ENCODE measurements at regions not wholly inside any gene's neighbourhood (a gene's known extent, or its start where the extent isn't known, plus 50 kb on each side); places are given as distances from the start of the nearest gene placed in this dataset.

DNA sequence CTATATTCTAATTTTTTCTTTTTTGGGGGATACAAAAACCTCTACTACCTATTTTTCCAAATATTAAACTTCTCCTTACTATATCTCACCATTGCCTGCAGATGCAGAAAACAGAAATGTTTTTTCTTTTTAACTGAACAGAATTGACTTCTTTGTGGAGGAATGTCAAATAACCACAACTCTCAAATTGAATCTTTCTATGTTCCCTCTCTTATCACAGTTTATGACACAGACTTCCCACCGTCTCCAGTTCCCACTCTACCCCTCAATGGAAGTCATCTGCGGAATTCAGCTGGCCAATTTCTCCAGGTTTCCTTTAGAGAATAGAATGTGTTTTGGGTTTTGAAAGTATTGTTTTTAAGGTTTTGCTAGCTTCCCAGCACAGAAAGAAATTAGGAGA lies 77.0 kb downstream of the NR2F2 start:
- no peaks in the 10 kb centered on the region for H3K36me3 ChIP-seq (replicated peaks)
- no peak overlapping the region for H3K4me3 ChIP-seq (ENCODE audit: low read depth, low read length)
- TF ChIP-seq, protein P1, sequence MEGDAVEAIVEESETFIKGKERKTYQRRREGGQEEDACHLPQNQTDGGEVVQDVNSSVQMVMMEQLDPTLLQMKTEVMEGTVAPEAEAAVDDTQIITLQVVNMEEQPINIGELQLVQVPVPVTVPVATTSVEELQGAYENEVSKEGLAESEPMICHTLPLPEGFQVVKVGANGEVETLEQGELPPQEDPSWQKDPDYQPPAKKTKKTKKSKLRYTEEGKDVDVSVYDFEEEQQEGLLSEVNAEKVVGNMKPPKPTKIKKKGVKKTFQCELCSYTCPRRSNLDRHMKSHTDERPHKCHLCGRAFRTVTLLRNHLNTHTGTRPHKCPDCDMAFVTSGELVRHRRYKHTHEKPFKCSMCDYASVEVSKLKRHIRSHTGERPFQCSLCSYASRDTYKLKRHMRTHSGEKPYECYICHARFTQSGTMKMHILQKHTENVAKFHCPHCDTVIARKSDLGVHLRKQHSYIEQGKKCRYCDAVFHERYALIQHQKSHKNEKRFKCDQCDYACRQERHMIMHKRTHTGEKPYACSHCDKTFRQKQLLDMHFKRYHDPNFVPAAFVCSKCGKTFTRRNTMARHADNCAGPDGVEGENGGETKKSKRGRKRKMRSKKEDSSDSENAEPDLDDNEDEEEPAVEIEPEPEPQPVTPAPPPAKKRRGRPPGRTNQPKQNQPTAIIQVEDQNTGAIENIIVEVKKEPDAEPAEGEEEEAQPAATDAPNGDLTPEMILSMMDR (IDR thresholded peaks at IDR 0.05; ENCODE audit: low read depth, low read length, missing control alignments): no peak
- peaks cover 34% of the 10 kb centered on the region for H3K27me3 ChIP-seq (replicated peaks)
- no peak overlapping the region for H3K27ac ChIP-seq
- no peak for DNase-seq
- in situ Hi-C loops (cut with HindIII; ENCODE audit: low pct_ligation_motif_present, low sequenced_read_pairs): no loop called here

DNA sequence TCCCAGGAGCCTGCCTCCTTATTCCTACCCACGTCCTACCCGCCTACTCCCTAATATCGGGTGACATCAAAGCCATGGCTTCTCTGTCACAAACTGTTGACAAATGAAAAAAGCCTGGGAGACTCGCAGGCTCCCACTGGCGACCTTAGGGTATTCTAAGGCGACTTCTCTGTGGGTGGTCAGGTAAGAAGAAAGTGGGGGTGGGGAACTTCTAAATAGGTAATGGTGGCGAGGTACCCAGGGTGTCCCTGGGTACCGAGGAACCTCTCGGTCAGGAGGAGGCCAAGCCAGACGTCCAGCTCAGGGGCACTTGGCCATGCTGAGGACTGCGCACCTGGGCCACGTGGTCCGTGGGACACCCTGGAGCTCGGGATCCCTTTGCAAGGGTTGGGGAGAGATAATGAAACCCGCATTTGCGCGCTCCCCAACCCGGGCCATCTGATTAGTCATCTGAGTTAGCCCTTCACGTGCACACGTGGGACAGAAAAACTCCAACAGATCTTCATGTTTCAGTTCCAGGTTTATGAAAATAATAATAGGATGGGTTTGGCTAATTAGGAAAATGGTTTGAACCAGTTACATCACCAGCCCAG lies 78.2 kb downstream of the NR2F2 start:
- Histone ChIP-seq H3K27ac (no peak overlapping the region), H3K27me3 (replicated peaks) (peaks cover 34% of the 10 kb centered on the region), H3K4me3 (ENCODE audit: low read depth, low read length) (no peak overlapping the region), H3K36me3 (replicated peaks) (no peaks in the 10 kb centered on the region)
- TF ChIP-seq, protein P1 (IDR thresholded peaks at IDR 0.05; ENCODE audit: low read depth, low read length, missing control alignments): no peak
- DNase-seq: no peak
- in situ Hi-C loops (cut with HindIII; ENCODE audit: low pct_ligation_motif_present, low sequenced_read_pairs): no loop called here

DNA sequence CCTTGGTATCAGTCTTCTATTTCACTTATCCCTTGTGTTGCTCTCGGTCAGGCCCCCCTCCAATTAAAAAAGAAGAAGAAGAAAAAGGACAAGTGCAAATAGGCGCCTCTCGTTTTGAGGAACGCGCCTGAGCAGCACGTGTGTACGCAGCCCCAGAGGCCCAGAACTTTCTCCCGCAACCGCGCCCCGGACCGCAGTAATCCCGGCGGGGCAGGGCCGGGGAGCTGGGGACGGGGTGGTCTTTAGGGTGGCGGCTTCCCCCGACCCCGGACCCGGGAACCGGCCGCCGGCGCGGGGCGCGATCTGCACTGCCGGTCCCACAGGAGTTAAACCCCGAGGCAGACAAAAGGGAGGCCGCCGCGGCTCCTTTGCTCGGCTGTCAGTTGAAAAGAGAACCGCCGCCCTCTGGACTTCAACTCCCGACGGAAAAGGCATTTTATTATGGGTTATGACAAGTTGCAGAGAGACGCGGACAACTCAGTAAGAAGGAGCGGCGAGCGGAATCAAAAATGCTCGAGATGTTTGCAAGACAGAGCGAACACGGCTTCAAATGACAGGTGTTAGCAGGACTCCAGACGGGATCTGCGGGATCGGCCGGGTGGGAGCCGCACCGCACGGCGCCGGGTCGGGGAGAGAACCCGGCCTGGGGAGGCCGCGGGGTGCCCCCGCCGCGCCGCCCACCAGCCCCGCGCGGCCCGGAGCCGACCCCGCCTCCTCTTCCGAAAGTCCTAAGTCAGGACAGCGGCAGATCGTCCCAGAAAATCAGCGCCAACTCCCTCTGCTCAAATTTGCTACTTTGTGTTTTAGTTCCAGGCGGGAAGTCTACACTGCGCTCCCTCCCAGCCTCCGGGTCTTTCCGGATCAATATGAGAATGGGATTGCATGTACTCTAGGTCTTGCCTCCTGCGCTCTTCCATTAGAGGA lies 79.0 kb downstream of the NR2F2 start:
- peak overlapping the region; percentile 27 for H3K4me3 ChIP-seq (ENCODE audit: low read depth, low read length)
- TF ChIP-seq, protein P1 (IDR thresholded peaks at IDR 0.05; ENCODE audit: low read depth, low read length, missing control alignments): no peak
- H3K27ac ChIP-seq: no peak overlapping the region
- in situ Hi-C loops (cut with HindIII; ENCODE audit: low pct_ligation_motif_present, low sequenced_read_pairs): no loop called here
- no peaks in the 10 kb centered on the region for H3K36me3 ChIP-seq (replicated peaks)
- peaks cover 34% of the 10 kb centered on the region for H3K27me3 ChIP-seq (replicated peaks)
- DNase-seq: peak; percentile 5

DNA sequence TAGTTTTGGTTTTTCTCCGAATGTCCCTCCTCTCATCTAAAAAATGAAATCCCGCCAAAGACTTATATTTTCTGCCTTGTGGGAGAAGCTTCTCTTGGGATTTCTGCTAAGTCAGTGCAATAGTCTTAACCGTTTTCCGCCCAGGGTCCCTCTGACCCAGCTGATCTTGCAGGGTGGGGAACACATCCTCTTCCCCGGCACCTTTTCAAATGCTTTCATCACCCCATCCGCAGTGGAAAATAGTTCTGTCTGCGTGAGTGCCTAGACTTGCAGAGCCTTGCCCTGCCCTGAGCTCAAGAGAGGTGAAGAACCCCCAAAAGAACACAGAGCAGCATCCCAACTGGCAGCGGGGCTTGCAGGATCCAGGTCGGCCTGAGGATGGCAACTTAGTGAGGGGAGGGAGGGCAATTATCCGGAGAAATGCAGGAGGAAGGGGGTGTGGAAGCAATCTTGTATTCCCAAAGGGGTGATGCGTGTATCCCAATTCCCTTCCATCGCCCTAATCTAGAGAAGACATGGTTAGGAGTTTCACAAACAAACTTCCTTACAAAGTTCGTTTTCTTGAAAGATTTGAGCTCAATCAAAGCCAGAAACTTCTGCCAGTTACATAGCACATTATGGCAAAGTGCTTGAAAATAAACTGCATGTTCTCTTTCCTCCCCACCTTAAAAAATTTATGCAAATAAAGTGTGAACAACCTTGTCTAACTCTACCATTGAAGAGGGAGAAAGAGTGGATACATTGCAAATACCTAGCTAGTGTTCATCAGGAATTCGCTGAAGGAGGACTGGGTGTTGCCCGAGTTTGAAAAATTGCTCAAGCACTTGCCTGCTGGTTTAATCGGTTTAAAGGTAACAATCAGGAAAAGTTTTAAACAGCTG lies 79.9 kb downstream of the NR2F2 start:
- peaks cover 37% of the 10 kb centered on the region for H3K27me3 ChIP-seq (replicated peaks)
- no peak overlapping the region for H3K27ac ChIP-seq
- TF ChIP-seq, protein P1 (IDR thresholded peaks at IDR 0.05; ENCODE audit: low read depth, low read length, missing control alignments): no peak
- in situ Hi-C loops (cut with HindIII; ENCODE audit: low pct_ligation_motif_present, low sequenced_read_pairs): no loop called here
- H3K36me3 ChIP-seq (replicated peaks): no peaks in the 10 kb centered on the region
- no peak overlapping the region for H3K4me3 ChIP-seq (ENCODE audit: low read depth, low read length)
- no peak for DNase-seq

DNA sequence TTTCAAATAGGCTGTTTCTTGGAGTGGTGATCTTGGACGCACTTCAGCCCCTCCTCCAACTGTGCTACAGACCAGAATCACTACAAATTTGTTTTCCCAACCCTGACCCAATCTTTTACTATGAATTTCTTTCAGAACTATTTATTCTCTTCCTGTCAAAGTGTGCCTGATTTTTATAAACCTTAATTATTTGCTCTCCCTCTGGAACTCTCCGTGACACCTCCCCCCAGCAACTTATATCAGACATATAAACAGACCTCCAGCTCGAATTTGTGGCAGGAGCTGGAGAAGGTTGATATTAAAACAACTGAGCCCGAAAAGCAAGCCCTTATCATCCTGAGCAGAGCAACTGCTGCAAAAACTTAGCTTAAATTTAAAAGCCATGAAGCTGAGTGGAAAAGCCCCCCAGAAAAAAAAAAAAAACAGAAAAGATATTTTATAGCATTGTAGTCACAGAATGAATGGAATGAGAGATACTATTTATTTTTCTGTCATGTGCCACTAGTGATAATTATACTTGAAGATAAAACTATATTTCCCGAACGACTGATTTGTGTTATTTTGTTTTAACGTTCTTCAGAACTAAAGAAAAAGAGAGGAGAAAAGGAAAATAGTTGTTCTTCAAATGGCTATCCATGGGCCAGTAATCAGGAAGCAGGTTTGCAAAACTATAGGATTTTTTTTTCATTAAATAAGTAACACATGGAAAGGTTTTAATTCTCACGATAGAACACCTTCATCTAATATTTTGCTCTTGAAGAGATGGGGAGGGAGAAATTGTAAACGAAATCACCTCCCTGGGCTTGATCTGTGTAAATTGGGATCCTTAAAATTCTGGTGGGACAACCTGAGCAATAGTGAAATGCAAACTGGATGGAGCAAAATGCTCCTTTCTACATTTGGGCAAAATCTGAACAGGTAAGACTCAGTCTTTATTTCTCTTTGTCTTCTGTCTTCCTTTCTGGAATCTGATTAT lies 80.8 kb downstream of the NR2F2 start:
- peaks cover 45% of the 10 kb centered on the region for H3K27me3 ChIP-seq (replicated peaks)
- no peaks in the 10 kb centered on the region for H3K36me3 ChIP-seq (replicated peaks)
- in situ Hi-C loops (cut with HindIII; ENCODE audit: low pct_ligation_motif_present, low sequenced_read_pairs): no loop called here
- DNase-seq: no peak
- H3K4me3 ChIP-seq (ENCODE audit: low read depth, low read length): no peak overlapping the region
- no peak overlapping the region for H3K27ac ChIP-seq
- TF ChIP-seq, protein P1 (IDR thresholded peaks at IDR 0.05; ENCODE audit: low read depth, low read length, missing control alignments): no peak

All from brain microvascular endothelial cell (primary cell).